Endothelial cell of umbilical vein (primary cell): ENCODE measurements at regions not wholly inside any gene's neighbourhood (a gene's known extent, or its start where the extent isn't known, plus 50 kb on each side); places are given as distances from the start of the nearest gene placed in this dataset.

ENCODE experiments used
- BruUV-seq: library from RNA; stranded (reverse); fragments of 400-500 nt; replicated peaks from 2 replicates; lab custom pipeline; 2021; lab: Mats Ljungman, UMichigan
- CTCF ChIA-PET: fragments of 300-600, 350-600 bp; sonication (Branson Sonifier 250); formaldehyde crosslinking; loops from one replicate; lab custom pipeline; 2021; ENCODE audit warnings: antibody characterized with exemption, inconsistent platforms; lab: Charles Lee
- POLR2A ChIA-PET: fragments of 300-600, 350-600 bp; sonication (Branson Sonifier 250); formaldehyde crosslinking; loops from one replicate; lab custom pipeline; 2021; ENCODE audit warnings: antibody characterized with exemption, inconsistent platforms; lab: Charles Lee
- DNase-seq: peaks from one replicate; pipeline ENCODE4 v3.0.0-alpha.2; 2011; ENCODE audit warnings: low read depth, low spot score
- FAIRE-seq: peaks from 2 replicates; lab custom pipeline; 2011; peaks lifted over from hg19 to GRCh38; lab: Jason Lieb, UNC
- H2AFZ ChIP-seq: 2 replicates; pipeline ENCODE4 v1.6.0; 2012; ENCODE audit warnings: low read depth, low read length, control low read depth, inconsistent platforms
- H3K27ac ChIP-seq: 2 replicates; pipeline ENCODE4 v1.5.1; 2011; ENCODE audit warnings: low read depth, mild to moderate bottlenecking, control low read depth, low read length, moderate library complexity; ENCODE audit not compliant: insufficient read depth
- H3K27me3 ChIP-seq, 2 experiments: 2 replicates each; pipeline versions ENCODE4 v1.6.0 to v1.6.1; 2011; ENCODE audit warnings: low read length in 2 of 2, mixed read lengths in 1 of 2; ENCODE audit not compliant: control insufficient read depth in 2 of 2, insufficient read depth in 2 of 2
- H3K36me3 ChIP-seq, 2 experiments: 2 replicates in 1 of 2; 3 replicates in 1 of 2; pipeline ENCODE4 v1.5.1; 2011; ENCODE audit warnings: low read length in 2 of 2, mild to moderate bottlenecking in 1 of 2, moderate library complexity in 1 of 2; ENCODE audit not compliant: control insufficient read depth in 2 of 2, insufficient read depth in 2 of 2; ENCODE audit errors: extremely low read depth in 1 of 2
- H3K4me1 ChIP-seq: 3 replicates; pipeline ENCODE4 v1.5.1; 2011; ENCODE audit warnings: mild to moderate bottlenecking, low read length; ENCODE audit not compliant: control insufficient read depth, insufficient read depth; ENCODE audit errors: extremely low read depth
- H3K4me2 ChIP-seq: 2 replicates; pipeline ENCODE4 v1.6.1; 2011; ENCODE audit warnings: low read length, control low read depth, mixed read lengths; ENCODE audit not compliant: insufficient read depth
- H3K4me3 ChIP-seq, 3 experiments: fragments of 200-600 bp in 1 of 3; sonication (generic), shearing (Covaris generic) in 1 of 3; replicated peaks in 1 of 3; 2 replicates each; pipeline ENCODE4 v1.5.1; 2011 to 2016; ENCODE audit warnings: control low read depth in 3 of 3, low read length in 3 of 3, mild to moderate bottlenecking in 2 of 3, inconsistent platforms in 1 of 3, low read depth in 1 of 3, moderate library complexity in 1 of 3; ENCODE audit not compliant: insufficient read depth in 1 of 3
- H3K79me2 ChIP-seq: 2 replicates; pipeline ENCODE4 v1.6.0; 2012; ENCODE audit warnings: low read length, inconsistent platforms; ENCODE audit not compliant: control insufficient read depth, insufficient read depth
- H3K9ac ChIP-seq: replicated peaks from 2 replicates; pipeline ENCODE3; 2011; ENCODE audit warnings: low read length, control low read depth; ENCODE audit not compliant: insufficient read depth; ENCODE audit errors: extremely low read depth
- H3K9me1 ChIP-seq: replicated peaks from 3 replicates; pipeline ENCODE4 v1.6.0; 2011; ENCODE audit warnings: mild to moderate bottlenecking, low read length; ENCODE audit not compliant: control insufficient read depth, insufficient read depth; ENCODE audit errors: extremely low read depth
- H3K9me3 ChIP-seq: replicated peaks from 2 replicates; pipeline ENCODE4 v1.5.1; 2012; ENCODE audit warnings: low read length, inconsistent platforms; ENCODE audit not compliant: control insufficient read depth, insufficient read depth
- H4K20me1 ChIP-seq: replicated peaks from 2 replicates; pipeline ENCODE3; 2011; ENCODE audit warnings: mild to moderate bottlenecking, low read length; ENCODE audit not compliant: control insufficient read depth, insufficient read depth; ENCODE audit errors: extremely low read depth
- CTCF ChIP-seq, 2 donors: IDR thresholded peaks; 1 replicate in 1 of 2; 2 replicates in 1 of 2; pipeline ENCODE4 v1.5.1; 2011; ENCODE audit warnings: low read length in 2 of 2, mild to moderate bottlenecking in 2 of 2, moderate library complexity in 2 of 2, control low read depth in 1 of 2, inconsistent platforms in 1 of 2, low read depth in 1 of 2; ENCODE audit not compliant: insufficient read depth in 1 of 2; ENCODE audit errors: extremely low read depth in 1 of 2
- EZH2 ChIP-seq: IDR thresholded peaks from 2 replicates; pipeline ENCODE4 v1.6.1; 2012; ENCODE audit warnings: borderline replicate concordance, low read depth, mild to moderate bottlenecking, moderate library complexity, low read length, inconsistent platforms; ENCODE audit not compliant: severe bottlenecking
- FOS ChIP-seq: IDR thresholded peaks from 2 replicates; pipeline ENCODE4 v1.6.1; 2011; ENCODE audit warnings: mild to moderate bottlenecking, low read length, moderate library complexity, borderline replicate concordance; ENCODE audit not compliant: insufficient read depth
- GATA2 ChIP-seq: IDR thresholded peaks from 2 replicates; pipeline ENCODE4 v1.7.0; 2011; ENCODE audit warnings: low read depth, mild to moderate bottlenecking, moderate library complexity, mixed read lengths, low read length; ENCODE audit not compliant: insufficient read length, insufficient read depth
- JUN ChIP-seq: IDR thresholded peaks from 2 replicates; pipeline ENCODE4 v1.6.1; 2011; ENCODE audit warnings: borderline replicate concordance, low read depth; ENCODE audit not compliant: insufficient read length, insufficient read depth
- MAX ChIP-seq: IDR thresholded peaks from 2 replicates; pipeline ENCODE4 v1.6.1; 2011; ENCODE audit not compliant: insufficient read depth, insufficient read length
- MYC ChIP-seq: IDR thresholded peaks from one replicate; pipeline ENCODE4 v1.6.1; 2011; ENCODE audit warnings: mild to moderate bottlenecking, low read depth, low read length
- POLR2A ChIP-seq: IDR thresholded peaks from 2 replicates; pipeline ENCODE4 v1.6.1; 2012; ENCODE audit warnings: low read depth, mild to moderate bottlenecking, control low read depth, low read length
- POLR2AphosphoS5 ChIP-seq: IDR thresholded peaks from 2 replicates; pipeline ENCODE4 v1.6.1; 2012; ENCODE audit warnings: low read depth, mild to moderate bottlenecking, control low read depth, low read length, moderate library complexity; ENCODE audit not compliant: insufficient read depth
- dilution Hi-C: fragments of 300-500 bp; cut with MboI; formaldehyde crosslinking; loops from one replicate; pipeline ENCODE4 v1.15.0; 2019; ENCODE audit warnings: low sequenced_read_pairs; ENCODE audit not compliant: extremely low pct_ligation_motif_present
- intact Hi-C: fragments of 100-400 bp; cut with micrococcal nuclease; formaldehyde crosslinking; loops from one replicate; pipeline ENCODE4 v1.10.0; 2022

DNA sequence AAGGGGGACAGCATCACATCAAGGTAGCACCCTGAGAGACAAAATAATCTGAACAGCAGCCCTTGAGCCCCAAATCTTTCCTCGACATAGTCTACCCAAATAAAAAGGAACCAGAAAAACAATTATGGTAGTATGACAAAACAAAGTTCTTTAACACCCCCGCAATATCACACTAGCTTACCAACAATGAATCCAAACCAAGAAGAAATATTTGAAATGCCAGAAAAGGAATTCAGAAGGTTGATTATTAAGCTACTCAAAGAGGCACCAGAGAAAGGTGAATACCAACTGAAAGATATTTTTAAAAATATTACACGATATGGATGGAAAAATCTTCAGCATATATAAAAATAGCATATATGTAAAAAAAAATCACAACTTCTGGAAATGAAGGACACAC is 252.9 kb upstream of the SLITRK6 start:
- no peaks in the 10 kb centered on the region for H3K79me2 ChIP-seq
- H3K9me1 ChIP-seq, result no peaks in the 10 kb centered on the region
- CTCF ChIA-PET, result no interaction called here
- intact Hi-C loops (no loop called here), dilution Hi-C loops (no loop called here)
- no peaks in the 10 kb centered on the region for H3K36me3 ChIP-seq
- no peak overlapping the region for H3K4me2 ChIP-seq
- no peak overlapping the region for H3K27ac ChIP-seq
- no peak overlapping the region for H3K9ac ChIP-seq
- H4K20me1 ChIP-seq, result no peaks in the 10 kb centered on the region
- H3K27me3 ChIP-seq, result no peaks in the 10 kb centered on the region
- no peak for DNase-seq
- FAIRE-seq, result no peak
- H3K4me1 ChIP-seq, result no peaks in the 10 kb centered on the region
- POLR2A ChIA-PET, result no interaction called here
- no peak overlapping the region for H2AFZ ChIP-seq
- TF ChIP-seq MYC (no peak), FOS (no peak), MAX (no peak), JUN (no peak), GATA2 (no peak), CTCF (IDR thresholded peaks at IDR 0.05; ENCODE audit: extremely low read depth in 1 of 2, insufficient read depth in 1 of 2, low read depth in 1 of 2, low read length in 2 of 2) (no peak), POLR2A (no peak), POLR2AphosphoS5 (no peak), EZH2 (no peak)
- BruUV-seq, result no TSS peak
- H3K9me3 ChIP-seq, result no peaks in the 10 kb centered on the region
- H3K4me3 ChIP-seq, result no peak overlapping the region
